Stimulated activated CD8-positive, alpha-beta memory T cell treated with anti-CD3 and anti-CD28 coated beads, Interleukin-15, amount 100 ng/mL, for 48 hours (primary cell): ENCODE measurements at regions not wholly inside any gene's neighbourhood (a gene's known extent, or its start where the extent isn't known, plus 50 kb on each side); places are given as distances from the start of the nearest gene placed in this dataset.

ENCODE experiments used
- DNase-seq, 2 donors: peaks; one replicate each; pipeline ENCODE4 v3.0.0-alpha.2; 2020; ENCODE audit warnings: low read depth in 2 of 2

DNA sequence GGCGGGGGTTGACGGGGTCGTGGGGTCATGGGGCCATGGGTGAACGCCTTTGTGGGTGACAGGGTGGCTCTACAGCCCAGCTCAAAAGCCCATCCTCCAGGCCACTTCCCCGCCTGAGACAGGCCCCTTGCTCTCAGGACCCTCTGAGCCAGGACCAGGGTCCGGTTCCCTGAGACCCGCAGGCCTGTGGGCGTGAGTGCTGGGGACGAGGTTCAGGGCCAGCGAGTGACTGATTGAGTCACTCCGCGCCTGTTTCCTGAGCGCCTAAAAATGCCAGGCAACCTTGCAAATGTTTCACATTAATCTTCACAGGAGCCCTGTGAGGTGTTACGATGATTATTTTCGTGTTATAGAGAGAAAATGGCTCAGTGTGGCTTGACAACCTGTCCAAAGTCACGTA, 97.8 kb downstream of the ZNF674 start:
- DNase-seq = no peak

- peak; percentile 84 to 86 for DNase-seq
These were observed 98.4 kb downstream of the ZNF674 start for GRCh38 chrX:46446727-46447378.

GRCh38 chrX:46444011-46444410, 101.2 kb downstream of the ZNF674 start:
- DNase-seq = no peak

GRCh38 chrX:46436744-46437143, 108.5 kb downstream of the ZNF674 start:
- DNase-seq = no peak

- no peak for DNase-seq
These were observed 111.3 kb downstream of the ZNF674 start for GRCh38 chrX:46433892-46434291.

DNA sequence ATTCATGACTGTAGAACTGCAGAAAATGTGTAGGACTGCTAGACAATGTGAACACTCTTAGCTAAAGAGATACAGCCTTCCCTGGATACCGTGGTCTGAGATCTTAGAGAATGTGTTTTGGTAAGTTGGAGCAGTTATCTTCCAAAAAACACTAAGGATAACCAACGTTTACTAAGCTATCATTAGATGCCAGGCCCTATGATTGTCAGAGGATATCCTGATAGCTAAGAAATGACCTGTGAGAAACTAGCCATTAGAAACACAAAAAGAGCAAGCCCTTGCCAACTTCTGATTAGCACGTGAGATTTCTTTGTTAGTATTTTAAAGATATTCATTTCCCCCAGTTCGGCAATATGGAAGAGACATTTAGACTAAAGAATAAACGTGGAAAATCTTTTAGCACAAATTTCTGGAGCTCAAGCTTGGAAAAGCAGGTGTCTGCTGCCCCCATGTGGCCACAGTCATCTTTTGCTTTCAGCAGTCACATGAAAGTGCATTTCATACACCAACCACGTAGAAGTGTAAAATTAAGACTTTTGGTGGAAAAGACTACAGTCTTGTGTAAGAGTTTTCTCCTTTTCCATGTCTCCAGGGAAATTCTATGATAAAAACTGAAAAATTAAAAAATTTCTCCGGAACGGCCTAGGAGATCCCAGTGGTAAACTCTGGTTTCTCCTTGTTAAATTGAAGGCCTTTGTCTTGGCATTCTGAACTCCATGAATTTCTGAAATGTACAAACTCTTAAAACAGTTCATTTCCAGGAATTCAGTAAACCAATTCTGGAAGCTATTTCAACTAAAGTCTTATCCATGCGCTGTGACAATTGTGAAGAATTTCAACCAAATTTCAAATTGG, 136.4 kb downstream of the ZNF674 start:
- DNase-seq = peak; percentile 26 to 38

- no peak for DNase-seq
These were observed 137.5 kb downstream of the ZNF674 start for GRCh38 chrX:46407753-46408130.

DNA sequence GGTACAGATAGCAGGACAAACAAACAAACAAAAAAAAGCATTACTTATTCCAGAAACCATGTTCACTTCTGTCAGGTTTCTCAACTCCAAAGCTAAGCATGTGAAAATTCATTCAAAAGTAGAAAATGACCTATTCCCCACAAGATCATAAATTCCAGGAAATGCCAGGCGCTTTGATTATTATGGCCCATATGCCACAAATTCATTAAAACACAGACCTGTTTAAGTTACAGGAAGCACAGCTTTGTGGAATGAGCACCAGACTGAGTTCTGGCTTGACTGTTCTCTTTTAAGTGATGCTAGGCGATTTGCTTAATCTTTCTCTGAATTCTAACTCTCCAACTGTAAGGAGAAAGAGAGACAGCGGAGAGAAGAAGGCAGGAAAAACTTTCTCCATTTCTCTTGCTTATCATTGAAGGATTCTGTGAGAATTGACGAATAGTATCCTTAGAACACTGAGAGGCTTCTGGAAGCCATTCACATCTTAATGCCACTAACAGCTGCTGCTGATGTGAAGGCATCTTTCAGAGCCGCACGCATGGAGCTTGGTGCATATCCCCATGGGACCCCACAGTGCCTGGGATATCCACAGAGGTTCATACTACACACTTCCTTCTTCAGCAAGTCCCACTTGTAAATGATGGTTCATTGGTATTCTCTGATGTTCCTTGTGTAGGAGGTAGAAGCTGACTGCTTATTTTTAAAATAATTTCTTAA, 138.0 kb downstream of the ZNF674 start:
- no peak for DNase-seq

- DNase-seq = no peak
These were observed 140.4 kb downstream of the ZNF674 start for GRCh38 chrX:46404774-46405173.

GRCh38 chrX:46400530-46401443, 144.4 kb downstream of the ZNF674 start:
- no peak for DNase-seq

GRCh38 chrX:46398874-46399273, 146.3 kb downstream of the ZNF674 start:
- no peak for DNase-seq

GRCh38 chrX:46398126-46398525, 147.1 kb downstream of the ZNF674 start:
- DNase-seq = no peak

DNA sequence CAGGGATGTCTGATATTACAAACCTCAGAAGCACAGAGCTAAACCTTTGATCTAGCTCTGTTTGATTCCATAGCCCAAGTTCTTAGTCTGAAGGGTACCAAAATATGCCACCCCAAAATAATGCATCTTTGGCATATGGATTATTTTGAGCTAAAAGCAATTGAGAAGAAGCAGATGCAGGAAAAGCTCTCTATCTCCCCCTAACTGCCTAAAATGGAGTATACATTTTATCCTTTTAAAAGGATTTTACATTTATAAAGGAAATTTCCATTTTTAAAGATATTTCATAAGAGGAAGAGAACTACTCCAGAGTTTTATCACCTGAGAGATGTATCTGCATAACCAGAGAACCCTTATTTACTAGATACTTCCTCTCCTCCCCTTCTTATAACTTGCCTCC, 158.7 kb downstream of the ZNF674 start:
- DNase-seq = no peak

DNA sequence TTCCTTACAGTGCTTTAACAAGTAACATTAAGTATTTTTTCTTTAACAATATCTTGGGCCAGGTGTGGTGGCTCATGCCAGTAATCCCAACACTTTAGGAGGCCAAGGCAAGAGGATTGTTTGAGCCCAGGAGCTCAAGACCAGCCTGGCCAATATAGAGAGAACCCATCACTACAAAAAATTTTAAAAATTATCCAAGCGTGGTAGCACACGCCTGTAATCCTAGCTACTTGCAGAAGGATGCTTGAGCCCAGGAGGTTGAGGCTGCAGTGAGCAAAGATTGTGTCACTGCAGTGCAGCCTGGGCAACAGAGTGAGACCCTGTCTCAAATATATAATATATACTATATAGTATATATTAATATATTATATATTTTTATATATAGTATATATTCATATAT, 162.2 kb downstream of the ZNF674 start:
- no peak for DNase-seq

- no peak for DNase-seq
These were observed 162.6 kb downstream of the ZNF674 start for GRCh38 chrX:46382595-46382994.

DNA sequence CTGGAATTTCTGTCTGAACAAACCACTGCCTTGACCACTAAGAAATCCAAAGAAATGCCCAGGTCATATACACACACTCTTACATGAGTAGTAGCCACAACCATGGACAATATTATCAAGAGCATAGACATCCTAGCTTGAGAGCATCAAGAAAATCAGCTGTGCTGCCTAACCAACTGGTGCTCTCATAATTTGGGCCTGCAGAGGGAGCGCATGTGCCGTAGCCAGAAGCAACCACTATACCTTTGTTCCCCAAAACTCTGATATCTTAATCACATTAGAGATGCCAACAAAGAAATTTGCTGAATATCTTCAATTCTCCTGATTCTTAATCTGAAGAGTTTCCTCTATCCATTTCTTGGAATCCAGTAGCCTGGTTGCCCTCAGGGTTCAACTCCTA, 163.6 kb downstream of the ZNF674 start:
- DNase-seq = no peak

GRCh38 chrX:46380148-46380752, 165.0 kb downstream of the ZNF674 start:
- DNase-seq = no peak

GRCh38 chrX:46376246-46376885, 168.9 kb downstream of the ZNF674 start:
- DNase-seq = no peak

GRCh38 chrX:46375831-46376230, 169.4 kb downstream of the ZNF674 start:
- no peak for DNase-seq

DNA sequence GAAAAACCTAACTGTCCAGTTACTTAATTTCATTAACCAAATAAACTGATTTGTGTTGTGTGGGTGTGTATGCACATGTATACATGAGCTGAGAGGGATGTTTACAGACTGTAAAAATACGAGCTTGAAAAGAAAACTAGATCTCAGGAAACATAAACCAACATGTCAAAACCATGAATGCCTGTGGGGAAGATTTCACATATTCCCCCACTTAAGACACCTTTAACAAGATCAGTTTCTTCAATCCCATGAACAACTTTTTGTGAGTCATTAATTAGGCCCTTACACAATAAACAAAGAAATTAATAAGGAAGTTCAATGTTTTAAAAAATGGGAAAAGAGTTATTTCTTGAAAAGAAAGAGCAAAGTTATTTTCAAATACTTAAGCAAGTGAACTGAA, 170.8 kb downstream of the ZNF674 start:
- DNase-seq = no peak

- DNase-seq = no peak
These were observed 177.7 kb downstream of the ZNF674 start for GRCh38 chrX:46367491-46367890.
